GM18870 (cell line): ENCODE measurements at regions not wholly inside any gene's neighbourhood (a gene's known extent, or its start where the extent isn't known, plus 50 kb on each side); places are given as distances from the start of the nearest gene placed in this dataset.
"Not testable (repeated sequence)": the region's sequence is repeated elsewhere in the genome, so short reads cannot be mapped to it uniquely, and the experiment has no call there.

Source experiments
- ATAC-seq: cut with Tn5 transposase; IDR thresholded peaks from one replicate; pipeline ENCODE4 v1.9.1; 2021; ENCODE audit warnings: moderate library complexity; ENCODE audit not compliant: unreplicated experiment

DNA sequence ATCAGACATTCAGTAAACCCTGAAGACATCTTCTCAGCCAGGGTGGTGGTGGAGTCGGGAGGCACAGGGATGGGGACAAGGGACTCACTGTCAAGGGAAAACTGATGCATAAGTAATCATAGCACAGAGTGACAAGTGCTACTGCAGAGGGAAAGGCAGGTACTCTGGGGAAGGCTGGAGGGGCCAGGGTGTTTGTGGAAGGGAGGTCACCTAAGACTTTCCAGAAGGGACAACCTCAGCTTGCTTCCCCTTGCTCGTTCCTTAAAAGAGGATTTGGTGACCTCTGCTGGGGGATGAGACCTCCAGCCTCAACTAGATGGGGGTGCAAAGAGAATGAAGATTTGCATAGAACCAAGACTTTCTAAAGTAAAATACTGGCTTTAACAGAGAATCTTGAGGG, 99.5 kb downstream of the SLC4A3 start:
- no peak for ATAC-seq

DNA sequence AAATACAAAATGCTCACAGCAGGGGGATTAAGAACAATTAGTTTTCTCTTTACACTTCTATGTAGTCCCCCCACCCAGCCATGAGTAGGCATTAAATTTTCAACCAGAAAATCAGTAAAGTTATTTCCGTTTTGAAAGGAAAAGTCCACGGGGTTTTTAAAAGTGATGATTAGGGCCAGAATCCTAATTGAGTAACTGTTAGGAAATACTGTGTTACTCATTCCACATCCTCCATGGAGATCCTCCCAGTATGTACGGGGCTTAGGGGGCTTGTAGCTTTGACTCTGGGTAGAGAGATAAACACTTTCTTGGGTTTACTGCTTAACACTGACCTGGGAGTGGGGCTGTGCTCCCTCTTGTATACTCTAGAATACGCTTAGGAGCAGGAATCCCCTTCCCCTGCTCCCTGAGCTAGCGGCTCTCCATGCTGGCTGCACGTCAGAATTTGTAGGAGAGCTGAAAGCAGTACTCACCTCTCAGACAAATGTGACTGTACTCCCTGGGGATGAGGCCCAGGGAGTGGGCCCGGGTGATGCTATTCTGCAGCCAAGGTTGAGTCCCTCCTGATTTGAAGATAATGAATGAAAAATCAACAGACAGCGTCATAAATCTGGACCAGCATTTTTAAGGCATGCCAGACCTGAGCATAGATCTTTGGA, 100.5 kb downstream of the SLC4A3 start:
- no peak for ATAC-seq

DNA sequence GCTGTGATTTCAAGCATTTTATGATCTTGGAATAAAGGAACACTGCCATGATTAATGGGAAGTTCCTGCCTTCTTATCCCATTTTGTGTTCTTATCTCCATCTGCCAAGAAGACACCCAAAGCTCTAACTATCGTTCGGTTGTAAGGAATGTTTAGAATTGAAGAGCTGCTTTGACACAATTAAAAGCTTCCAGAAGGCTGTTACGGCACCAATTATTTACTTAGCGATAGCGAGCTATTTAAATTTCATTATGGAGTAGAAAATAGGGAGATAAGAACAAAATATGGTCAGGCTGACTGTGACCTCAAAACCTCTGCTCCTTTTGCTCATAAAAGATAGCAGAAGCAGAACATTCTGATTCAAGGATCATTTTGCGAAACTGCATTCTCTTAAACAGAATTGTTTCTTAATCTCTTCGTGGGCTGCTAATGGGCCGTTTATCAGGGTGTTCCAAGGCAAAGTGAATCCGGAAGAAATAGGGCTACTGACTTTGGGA, 101.6 kb downstream of the SLC4A3 start:
- ATAC-seq, result no peak

DNA sequence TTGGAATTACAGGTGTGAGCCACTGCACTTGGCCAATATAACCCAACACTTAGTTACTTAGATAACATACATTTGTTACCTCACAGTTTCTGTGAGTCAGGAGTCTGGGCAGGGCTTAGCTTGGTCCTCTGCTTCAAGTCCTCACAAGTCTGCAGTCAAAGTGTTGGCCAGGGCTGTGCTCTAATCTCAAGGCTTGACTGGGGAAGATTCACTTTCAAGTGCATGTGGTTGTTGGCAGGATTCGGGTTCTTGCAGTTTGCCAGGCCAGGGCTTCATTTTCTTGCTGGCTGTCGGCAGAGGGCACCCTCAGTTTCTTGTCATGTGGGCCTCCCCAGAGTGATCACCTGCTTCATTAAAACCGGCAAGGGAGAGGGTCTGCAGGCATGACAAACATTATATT, 103.7 kb downstream of the SLC4A3 start:
- no peak for ATAC-seq

DNA sequence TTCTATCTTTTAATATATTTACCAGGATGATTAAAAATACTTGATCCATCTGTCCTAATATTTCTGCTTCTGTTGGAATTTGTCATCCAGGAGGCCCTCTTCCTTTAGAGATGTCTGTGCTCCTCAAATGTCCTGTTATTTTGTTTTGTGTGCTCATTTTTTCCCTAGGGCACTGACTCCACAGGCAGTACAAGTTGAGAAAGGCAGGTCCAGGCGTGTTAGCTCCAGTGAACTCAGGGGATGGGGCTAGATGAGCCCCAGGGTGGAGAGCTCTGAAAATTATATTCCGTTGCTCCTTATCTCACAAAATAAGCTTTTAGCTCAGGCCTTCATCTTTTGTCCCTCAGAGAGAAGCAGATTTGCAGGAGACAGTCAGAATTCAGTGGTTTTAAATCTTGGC, 105.7 kb downstream of the SLC4A3 start:
- ATAC-seq, result no peak

DNA sequence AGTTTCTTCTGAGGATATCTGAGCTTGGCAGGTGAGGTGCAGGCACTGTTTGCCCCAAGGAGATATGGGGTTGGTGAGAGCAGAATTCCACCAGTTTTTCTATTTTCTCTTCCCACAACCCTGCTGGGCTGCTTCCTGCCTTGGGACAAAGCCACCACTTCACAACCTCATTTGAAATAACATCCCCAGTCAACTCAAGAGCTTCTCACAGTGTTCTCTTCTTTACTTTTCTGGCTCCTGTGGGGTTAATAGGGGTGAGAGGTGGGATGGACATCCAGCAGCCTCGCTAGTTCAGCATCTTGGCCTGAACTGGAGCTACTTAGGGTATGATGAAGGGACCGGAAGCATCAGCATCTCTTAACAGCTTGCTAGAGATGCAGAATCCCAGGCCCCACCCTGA, 106.3 kb downstream of the SLC4A3 start:
- ATAC-seq, result no peak

DNA sequence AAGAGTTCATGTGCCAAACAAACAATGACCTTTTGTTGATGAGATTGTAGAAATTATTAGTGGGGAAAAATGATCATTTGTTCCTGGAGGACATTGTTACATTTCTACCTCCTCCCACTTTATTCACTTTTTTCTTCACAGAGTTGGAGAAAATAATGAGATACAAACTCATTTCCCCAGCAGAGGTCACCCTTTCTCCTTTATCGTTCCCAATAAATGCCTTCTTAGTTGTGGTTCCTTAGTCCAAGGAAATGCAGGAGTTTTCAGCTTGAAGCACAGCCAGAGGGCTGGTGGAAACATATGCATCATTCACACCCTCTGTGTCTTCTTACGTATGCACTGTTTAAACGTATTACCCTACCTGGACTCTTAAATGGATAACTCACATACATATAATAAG, 108.8 kb downstream of the SLC4A3 start:
- no peak for ATAC-seq

DNA sequence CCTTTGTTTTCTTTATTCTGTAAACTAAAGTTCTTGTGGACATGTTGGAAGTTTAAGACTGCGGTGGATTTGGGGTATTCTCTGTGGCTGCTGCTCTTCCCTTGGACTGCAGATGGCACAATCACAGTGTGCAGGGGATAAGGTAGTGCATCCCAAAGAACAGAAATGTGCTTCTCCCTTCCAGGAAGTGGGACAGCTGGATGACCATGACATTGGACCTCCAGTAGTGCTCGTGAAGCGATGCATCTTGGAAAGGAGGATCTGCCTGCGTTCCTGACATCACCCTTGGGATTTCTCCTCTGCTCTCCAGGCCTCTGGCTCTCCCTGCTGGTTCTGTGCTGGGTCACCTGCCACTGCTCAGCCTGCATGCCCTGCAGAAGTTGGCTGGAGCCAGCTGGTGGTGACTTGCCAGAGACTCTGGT, 109.9 kb downstream of the SLC4A3 start:
- ATAC-seq, result no peak

DNA sequence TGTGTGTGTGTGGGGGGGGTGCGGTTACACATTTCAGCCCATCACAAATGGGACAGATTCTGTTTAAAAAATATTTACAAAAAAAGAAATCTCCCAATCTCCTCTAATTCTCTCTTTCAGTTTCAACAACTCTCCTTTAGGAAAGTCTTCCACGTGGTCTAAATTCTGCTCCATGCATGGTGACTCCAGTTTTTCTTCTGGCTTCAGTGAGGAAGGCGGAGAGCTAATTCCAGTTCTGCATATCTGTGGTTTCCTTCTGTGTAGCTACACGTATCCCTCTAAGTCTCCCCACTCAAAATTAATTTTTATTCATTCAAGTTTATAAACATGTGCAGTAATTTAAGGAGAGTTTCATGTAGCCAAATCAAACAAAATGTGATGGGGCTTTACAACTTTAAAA, 111.6 kb downstream of the SLC4A3 start:
- no peak for ATAC-seq

DNA sequence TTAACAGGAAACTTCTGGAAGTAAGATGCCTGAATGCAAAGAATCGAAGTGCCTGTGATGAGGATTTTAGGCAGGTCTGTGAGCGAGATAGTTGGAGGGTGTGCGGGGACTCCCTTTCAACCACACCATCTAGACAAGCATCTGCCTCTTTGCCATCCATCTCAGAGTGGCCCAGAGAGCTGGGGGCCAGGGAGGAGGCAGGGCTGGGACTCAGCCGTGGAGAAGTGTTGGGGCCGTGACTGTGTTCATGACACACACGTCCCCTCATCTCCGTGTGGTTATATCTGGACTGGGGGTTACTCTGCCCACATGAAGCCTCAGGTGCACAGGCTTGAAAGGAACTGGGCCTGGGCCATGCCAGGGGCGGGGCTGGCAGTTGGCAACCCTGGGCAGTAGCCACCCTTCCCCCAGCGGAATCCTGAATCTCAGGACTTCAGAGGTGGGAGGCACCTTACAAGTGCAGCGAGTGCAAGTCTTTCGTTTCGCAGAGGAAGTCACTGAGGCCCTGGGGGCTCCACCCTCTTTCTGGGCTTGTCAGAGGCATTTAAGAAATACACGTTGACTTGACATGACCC, 112.5 kb downstream of the SLC4A3 start:
- ATAC-seq, result no peak

DNA sequence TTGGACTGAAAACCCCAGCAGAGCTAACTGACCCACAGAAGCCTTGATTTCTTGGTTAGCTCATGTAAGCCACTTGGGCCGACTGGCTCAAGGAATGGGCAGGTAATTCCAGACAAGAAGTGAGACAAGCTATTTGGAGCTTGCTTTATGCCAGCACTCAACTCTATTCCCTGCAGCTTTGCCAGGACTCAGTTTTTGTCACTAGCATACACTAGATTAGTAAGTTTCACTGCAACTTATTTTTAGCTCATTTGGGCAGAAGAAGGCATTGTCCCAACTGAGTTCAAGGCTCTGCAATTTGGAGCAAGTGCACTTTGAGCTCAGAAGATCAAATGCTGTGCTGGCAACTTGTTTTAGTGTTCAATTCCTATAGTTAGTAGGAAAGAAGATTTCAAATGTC, 116.1 kb downstream of the SLC4A3 start:
- ATAC-seq, result no peak

DNA sequence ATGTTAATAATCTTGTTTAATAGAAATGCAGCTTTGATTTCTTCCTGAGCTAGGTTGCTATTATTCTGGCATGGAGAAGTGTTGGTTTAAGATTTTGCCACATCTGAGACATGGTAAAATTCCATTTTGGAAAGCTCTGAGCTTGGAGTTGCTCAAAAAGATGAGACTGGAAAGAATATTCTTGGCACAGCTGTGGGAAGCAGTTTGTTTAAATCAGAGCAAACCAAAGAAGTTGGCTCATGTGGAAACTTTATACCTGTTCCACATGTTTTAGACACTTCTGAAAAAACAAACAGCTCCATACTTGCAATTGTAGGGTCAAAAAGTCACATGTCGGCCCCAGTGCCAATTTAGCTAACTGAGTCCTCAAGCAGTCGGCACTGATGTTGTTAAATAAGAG, 116.6 kb downstream of the SLC4A3 start:
- no peak for ATAC-seq

DNA sequence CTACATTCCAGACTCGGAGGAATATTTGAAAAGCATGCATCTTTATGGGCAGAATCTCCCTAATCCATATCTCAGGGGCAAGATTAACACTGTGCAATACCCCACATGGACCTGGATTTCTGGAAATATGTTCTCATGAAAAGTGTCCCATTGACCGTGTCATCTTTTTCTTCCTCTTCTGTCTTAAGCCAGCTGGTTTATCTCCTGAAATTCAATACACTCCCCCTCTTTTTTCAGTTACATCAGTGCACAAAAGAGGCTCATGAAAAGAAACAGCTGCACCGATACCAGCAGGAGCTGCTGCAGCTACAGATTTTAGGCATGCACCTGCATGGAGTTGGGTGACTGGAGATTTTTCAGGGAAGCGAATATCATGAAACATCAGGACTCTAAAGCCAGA, 117.2 kb downstream of the SLC4A3 start:
- ATAC-seq, result no peak

DNA sequence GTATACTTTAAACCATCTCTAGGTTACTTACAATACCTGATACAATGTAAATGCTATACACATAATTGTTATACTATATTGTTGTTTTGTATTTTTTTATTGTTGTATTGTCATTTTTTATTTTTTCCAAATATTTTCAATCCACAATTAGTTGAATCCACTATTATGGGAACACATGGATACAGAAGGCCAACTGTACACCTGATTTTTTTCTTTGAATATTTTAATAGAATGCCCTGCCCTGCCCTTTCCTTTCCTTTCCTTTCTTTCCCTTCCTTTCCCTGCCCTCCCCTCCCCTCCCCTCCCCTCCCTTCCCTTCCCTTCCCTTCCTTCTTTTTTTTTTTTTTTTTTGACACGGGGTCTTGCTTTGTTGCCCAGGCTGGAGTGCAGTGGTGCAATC, 120.2 kb downstream of the SLC4A3 start:
- ATAC-seq, result no peak

DNA sequence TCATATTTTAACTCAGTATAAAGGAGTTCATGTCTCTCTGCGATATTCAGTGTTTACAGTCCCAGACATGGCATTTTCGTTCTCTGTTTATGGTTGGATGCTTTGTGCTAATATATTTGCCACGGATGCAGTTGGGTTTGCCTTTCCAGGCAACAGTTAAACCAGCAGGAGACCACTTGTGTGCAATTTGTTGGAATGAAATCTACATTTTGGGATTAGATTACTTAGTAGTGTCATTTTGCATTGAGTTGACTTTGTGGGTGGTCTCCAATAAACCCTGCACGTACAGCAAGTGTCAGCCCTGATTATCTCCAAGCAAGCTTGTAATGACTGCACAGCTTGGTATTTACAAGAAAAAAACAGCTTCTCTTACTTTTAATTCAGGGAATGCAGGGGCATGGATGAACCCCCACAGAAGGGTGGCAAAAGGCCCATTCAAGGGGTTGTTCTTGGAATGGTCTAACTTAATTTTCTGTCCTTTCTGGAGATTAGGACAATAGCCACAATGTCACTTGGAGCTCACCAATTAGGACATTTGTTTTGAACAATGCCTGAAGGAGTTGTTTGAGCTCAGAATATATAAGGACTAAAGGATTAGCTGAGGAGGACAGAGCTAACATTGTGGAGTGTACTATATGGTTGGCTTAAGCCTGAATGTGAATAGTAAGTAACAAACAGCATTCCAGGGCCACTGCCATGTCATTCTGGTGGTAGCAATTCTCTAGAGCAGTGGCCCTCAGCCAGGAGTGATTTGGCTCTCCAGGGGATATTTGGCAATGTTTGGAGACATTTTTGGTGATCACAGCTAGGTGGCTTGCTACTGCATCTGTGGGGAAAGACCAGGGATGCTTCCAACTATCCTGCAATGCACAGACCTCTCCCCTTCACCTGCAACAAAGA, 121.5 kb downstream of the SLC4A3 start:
- ATAC-seq, result no peak

DNA sequence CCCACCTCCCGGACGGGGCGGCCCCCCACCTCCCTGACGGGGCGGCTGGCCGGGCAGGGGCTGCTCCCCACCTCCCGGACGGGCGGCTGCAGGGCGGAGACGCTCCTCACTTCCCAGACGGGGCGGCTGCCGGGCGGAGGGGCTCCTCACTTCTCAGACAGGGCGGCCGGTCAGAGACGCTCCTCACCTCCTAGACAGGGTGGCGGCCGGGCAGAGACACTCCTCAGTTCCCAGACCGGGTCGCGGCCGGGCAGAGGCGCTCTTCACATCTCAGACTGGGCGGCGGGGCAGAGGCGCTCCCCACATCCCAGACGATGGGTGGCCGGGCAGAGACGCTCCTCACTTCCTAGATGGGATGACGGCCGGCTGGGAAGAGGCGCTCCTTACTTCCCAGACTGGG, 123.7 kb downstream of the SLC4A3 start:
- not testable (repeated sequence) for ATAC-seq

DNA sequence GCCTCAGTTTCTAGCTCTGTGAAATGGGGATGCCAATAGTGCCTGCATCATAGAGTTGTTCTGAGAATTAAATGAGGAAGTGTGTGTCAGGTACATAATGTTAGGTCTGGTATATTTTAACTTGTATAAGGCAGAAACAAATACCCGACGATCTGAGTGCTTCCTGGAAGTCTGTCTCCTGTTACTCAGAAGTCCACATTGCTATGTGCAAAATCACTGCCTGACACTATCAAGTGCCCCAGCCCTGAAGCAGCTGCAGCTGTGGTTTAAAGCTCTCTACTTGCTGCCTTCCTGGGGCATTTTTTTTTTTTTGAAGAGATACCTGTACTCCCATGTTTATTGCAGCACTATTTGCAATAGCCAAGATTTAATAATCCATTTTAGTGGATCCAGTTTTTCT, 125.3 kb downstream of the SLC4A3 start:
- no peak for ATAC-seq

DNA sequence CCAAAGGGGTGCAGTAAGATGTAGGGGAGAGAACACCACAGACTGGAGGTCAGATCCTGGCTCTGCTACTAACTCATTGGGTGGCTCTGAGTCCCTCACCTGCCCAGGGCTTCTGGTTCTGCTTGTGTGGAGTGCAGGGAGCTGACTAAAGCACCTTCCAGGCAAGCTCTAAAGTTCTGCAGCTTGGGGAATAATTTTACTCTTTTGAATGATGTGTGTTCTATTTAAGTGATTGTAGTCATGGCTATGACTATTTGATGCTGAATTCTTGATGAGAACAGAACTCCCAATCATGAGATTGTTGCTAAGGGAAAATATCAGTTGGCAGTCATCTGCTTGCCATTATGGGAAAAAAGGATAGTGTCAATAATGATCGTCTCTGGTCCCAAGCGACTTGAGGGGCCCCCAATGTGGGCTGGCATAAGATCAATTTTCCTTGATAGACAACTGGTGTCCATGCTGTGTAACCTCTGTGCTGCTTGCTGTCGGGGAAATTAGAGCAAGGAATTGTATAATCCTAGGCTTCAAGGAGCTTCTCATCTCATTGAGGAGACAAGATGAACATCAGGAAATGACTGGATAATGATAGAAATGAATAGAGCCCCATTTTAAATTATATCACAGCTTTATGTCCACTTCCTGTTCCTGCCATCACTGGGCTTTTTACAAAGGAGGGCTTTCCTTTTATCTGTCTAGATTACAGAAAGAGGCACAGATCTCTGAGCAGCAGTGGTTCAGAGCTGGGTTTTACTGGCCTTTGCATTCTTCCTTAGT, 131.7 kb downstream of the SLC4A3 start:
- no peak for ATAC-seq

DNA sequence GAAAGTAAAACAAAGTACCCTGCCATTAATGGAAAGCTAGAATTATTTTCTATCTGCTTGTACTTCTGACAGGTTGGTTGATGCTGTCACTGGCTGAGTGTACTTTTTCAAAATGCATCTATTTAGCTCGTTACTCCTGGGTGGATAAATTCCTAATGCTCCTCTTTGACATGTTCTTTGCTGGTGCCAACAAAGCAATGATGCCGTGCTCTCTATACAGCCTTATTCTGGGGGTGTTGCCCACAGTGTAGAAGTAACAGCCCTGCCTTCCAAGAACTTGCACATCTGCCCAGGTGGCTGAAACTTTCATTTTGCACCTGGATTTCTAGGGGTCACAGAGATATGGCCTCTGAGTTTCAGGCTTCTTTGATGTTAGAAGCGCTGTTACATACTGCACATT, 132.4 kb downstream of the SLC4A3 start:
- ATAC-seq, result no peak

DNA sequence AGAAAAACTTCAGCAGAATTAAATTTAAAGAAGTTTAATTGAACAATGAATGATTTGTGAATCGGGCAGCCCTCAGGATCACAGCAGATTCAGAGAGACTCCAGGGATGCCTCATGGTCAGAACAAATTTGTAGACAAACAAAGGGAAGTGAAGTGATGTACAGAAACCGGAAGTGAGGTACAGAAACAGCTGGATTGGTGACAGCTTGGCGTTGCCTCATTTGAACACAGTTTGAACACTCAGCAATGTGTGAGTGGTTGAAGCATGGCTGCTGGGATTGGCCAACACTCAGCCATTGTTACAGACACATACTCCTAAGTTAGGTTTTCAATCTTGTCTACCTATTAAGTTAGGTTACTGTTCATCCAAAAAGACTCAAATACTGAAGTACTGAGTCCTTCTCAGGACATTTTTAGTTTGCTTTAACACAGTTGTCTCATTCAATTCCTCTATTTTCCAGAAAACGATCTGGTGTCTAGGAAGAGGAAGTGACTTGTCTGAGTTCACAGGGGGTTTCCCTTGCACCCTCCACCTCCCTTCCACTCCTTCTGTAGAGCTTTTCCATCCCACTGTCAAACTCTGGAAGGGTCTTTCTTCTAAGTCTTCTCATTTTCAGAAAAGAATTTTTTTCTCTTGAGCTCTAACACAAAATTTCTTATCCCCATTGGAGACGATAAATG, 137.9 kb downstream of the SLC4A3 start:
- ATAC-seq, result no peak

DNA sequence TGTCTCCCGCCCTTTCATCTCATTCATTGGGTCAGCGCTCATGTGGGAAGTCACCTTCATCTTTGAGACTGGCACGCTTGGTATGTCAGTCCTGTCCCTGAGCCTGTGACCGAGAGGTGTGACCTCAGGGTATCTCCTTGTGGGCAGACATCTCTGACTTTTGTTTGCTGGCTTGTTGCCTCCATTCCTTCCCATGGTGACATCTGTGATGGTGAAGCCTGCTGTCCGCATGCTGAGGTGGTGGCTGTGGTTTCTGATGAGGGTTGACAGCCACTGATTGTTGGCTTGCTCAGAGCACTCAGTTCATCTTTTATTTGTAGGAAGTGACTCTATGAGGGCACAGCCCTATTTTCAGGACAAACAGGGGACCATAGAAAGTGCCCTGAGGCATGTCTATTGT, 139.2 kb downstream of the SLC4A3 start:
- no peak for ATAC-seq
